Ishikawa (cell line): ENCODE measurements at regions not wholly inside any gene's neighbourhood (a gene's known extent, or its start where the extent isn't known, plus 50 kb on each side); places are given as distances from the start of the nearest gene placed in this dataset.

Experiments used
- EP300 ChIP-seq: IDR thresholded peaks from 2 replicates; pipeline ENCODE4 v1.6.1; 2012; ENCODE audit warnings: borderline replicate concordance
- FOXM1 ChIP-seq: IDR thresholded peaks from 2 replicates; pipeline ENCODE4 v1.6.1; 2012; ENCODE audit warnings: low read depth, borderline replicate concordance
- MAX ChIP-seq: IDR thresholded peaks from 2 replicates; pipeline ENCODE4 v1.6.1; 2012
- TAF1 ChIP-seq: IDR thresholded peaks from 2 replicates; pipeline ENCODE4 v1.6.1; 2012; ENCODE audit warnings: low read depth, mild to moderate bottlenecking
- TEAD4 ChIP-seq: IDR thresholded peaks from 2 replicates; pipeline ENCODE4 v1.6.1; 2012
- USF1 ChIP-seq: IDR thresholded peaks from 2 replicates; pipeline ENCODE4 v1.6.1; 2012
- ZBTB7A ChIP-seq: IDR thresholded peaks from 2 replicates; pipeline ENCODE4 v1.6.1; 2012; ENCODE audit warnings: low read depth
- TF ChIP-seq, protein P1 (sequence below): IDR thresholded peaks from 2 replicates; pipeline ENCODE4 v1.6.1; 2012; ENCODE audit warnings: low read depth, mild to moderate bottlenecking

- TF ChIP-seq TEAD4: no peak
- TF ChIP-seq TAF1: no peak
- TF ChIP-seq MAX: no peak
- no peak for TF ChIP-seq EP300
- TF ChIP-seq, protein P1, sequence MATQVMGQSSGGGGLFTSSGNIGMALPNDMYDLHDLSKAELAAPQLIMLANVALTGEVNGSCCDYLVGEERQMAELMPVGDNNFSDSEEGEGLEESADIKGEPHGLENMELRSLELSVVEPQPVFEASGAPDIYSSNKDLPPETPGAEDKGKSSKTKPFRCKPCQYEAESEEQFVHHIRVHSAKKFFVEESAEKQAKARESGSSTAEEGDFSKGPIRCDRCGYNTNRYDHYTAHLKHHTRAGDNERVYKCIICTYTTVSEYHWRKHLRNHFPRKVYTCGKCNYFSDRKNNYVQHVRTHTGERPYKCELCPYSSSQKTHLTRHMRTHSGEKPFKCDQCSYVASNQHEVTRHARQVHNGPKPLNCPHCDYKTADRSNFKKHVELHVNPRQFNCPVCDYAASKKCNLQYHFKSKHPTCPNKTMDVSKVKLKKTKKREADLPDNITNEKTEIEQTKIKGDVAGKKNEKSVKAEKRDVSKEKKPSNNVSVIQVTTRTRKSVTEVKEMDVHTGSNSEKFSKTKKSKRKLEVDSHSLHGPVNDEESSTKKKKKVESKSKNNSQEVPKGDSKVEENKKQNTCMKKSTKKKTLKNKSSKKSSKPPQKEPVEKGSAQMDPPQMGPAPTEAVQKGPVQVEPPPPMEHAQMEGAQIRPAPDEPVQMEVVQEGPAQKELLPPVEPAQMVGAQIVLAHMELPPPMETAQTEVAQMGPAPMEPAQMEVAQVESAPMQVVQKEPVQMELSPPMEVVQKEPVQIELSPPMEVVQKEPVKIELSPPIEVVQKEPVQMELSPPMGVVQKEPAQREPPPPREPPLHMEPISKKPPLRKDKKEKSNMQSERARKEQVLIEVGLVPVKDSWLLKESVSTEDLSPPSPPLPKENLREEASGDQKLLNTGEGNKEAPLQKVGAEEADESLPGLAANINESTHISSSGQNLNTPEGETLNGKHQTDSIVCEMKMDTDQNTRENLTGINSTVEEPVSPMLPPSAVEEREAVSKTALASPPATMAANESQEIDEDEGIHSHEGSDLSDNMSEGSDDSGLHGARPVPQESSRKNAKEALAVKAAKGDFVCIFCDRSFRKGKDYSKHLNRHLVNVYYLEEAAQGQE: no peak
- TF ChIP-seq ZBTB7A: no peak
- no peak for TF ChIP-seq FOXM1
- TF ChIP-seq USF1: no peak
Measured at GRCh38 chr1:29557066-29557465, 320.7 kb downstream of the PTPRU start.
